ENCODE measurements at regions not wholly inside any gene's neighbourhood (a gene's known extent, or its start where the extent isn't known, plus 50 kb on each side); places are given as distances from the start of the nearest gene placed in this dataset.

DNA sequence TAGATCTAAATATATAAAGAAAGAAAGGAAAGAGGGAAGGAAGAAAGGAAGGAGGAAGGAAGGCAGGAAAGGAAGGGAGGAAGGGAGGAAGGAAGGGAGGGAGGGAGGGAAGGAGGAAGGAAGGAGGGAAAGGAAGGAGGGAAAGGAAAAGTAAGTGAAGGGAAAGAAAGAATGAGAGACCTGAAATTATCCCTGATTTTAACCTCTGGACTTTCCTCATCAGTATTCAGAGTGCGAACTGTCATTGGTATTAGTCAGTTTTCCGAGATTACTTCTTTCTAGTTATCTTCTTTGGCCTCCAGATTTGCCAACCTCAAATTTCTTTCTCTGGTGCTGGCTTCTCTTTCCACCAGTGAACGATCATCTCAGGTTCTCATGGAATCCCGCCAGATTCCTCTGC, 215.5 kb upstream of the FN1 start:
- TF ChIP-seq CTCF (IDR thresholded peaks at IDR 0.05) = no peak
- no peak for TF ChIP-seq POLR2A (IDR thresholded peaks at IDR 0.05)
- Histone ChIP-seq H3K36me3 (no peaks in the 10 kb centered on the region), H3K27me3 (no peaks in the 10 kb centered on the region), H3K27ac (no peak overlapping the region), H3K4me1 (peaks cover 0 to 13% (median 0%) of the 10 kb centered on the region in 4 donors), H3K4me3 (no peak overlapping the region), H3K9me3 (no peaks in the 10 kb centered on the region)
- ATAC-seq (no peak), DNase-seq (no peak)
- intact Hi-C loops (cut with DNase I) = no loop called here
- WGBS (ENCODE audit: insufficient coverage, low coverage, low lambda C conversion rate, missing lambda C conversion rate) = 87% methylated on average over 4 of the region's 4 CpGs

DNA sequence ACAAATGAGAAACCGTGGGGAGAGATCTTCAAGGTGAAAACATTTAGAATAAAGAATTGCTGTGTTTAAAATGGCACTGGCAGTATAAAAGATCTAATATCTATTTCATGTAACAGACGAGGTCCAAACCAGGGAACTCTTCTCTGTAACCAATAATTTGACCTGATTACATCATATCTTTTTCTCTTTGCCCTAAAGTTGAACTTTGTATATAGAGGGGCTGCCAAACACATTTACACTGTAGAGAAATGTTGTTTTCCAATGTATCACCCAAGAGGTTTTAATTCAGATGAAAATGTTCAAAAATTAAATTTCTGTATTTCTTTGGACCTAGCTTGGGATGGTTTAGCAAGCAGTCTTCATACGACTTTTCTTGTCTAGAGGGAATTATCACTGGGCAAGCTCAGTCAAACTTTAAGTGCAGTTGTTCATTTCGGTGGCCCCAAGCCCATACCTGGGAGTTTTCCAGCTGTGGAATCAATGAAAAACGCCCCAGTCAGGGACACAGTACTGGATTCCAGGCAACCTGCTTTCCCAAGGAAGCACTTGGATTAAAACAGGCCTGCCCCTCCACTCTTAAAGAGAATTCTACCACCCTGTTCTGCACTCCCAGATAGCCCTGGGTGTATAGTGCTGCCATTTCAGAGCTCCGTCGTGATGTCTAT, 208.5 kb upstream of the FN1 start:
- H3K9me3 ChIP-seq = no peaks in the 10 kb centered on the region
- intact Hi-C loops (cut with DNase I) = no loop called here
- no peak for TF ChIP-seq POLR2A (IDR thresholded peaks at IDR 0.05)
- TF ChIP-seq CTCF (IDR thresholded peaks at IDR 0.05) = no peak
- peak; percentile 91 to 95 (median 92) for ATAC-seq
- peaks cover 0 to 19% (median 5%) of the 10 kb centered on the region in 4 donors for H3K4me1 ChIP-seq
- no peaks in the 10 kb centered on the region for H3K36me3 ChIP-seq
- no peaks in the 10 kb centered on the region for H3K27me3 ChIP-seq
- DNase-seq = peak; percentile 39 to 83 (median 68)
- WGBS (ENCODE audit: insufficient coverage, low coverage, low lambda C conversion rate, missing lambda C conversion rate) = 26% methylated on average over 7 of the region's 7 CpGs
- H3K4me3 ChIP-seq = no peak overlapping the region
- peak overlapping the region in 2 of 3 donors; percentile 24 to 66 for H3K27ac ChIP-seq

GRCh38 chr2:215638687-215639086, 202.8 kb upstream of the FN1 start:
- Histone ChIP-seq H3K27me3 (no peaks in the 10 kb centered on the region), H3K4me3 (no peak overlapping the region), H3K4me1 (peaks cover 0 to under 1% (median under 1%) of the 10 kb centered on the region in 4 donors), H3K9me3 (no peaks in the 10 kb centered on the region), H3K36me3 (no peaks in the 10 kb centered on the region), H3K27ac (no peak overlapping the region)
- TF ChIP-seq POLR2A (IDR thresholded peaks at IDR 0.05) = no peak
- TF ChIP-seq CTCF (IDR thresholded peaks at IDR 0.05) = no peak
- DNase-seq = no peak
- no peak for ATAC-seq
- intact Hi-C loops (cut with DNase I) = no loop called here

- ATAC-seq (no peak), DNase-seq (no peak)
- H3K27me3 ChIP-seq = no peaks in the 10 kb centered on the region
- intact Hi-C loops (cut with DNase I) = no loop called here
- no peaks in the 10 kb centered on the region for H3K36me3 ChIP-seq
- no peak overlapping the region for H3K4me3 ChIP-seq
- no peaks in the 10 kb centered on the region for H3K9me3 ChIP-seq
- TF ChIP-seq CTCF (IDR thresholded peaks at IDR 0.05) (no peak), POLR2A (IDR thresholded peaks at IDR 0.05) (no peak)
- no peak overlapping the region for H3K27ac ChIP-seq
- no peaks in the 10 kb centered on the region for H3K4me1 ChIP-seq
These were observed 201.8 kb upstream of the FN1 start for GRCh38 chr2:215637651-215638050.

DNA sequence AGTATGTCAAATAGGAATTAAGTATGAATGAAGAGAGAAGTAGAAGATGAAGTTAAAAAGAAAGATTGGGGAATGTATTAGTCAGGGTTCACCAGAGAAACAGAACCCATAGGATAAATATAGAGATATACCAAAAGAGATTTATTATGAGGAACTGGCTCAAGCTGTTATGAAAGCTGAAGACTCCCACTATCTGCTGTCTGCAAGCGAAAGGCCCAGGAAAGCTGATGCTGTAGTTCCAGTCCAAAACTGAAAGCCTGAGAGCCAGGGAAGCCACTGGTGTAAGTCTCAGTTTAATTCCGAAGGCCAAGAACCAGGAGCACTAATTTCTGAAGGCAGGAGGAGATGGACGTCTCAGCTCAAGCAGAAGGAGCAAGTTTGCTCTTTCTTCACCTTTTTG, 200.9 kb upstream of the FN1 start:
- DNase-seq (no peak), ATAC-seq (no peak)
- Histone ChIP-seq H3K4me1 (no peaks in the 10 kb centered on the region), H3K36me3 (no peaks in the 10 kb centered on the region), H3K27me3 (no peaks in the 10 kb centered on the region), H3K4me3 (no peak overlapping the region), H3K9me3 (no peaks in the 10 kb centered on the region), H3K27ac (no peak overlapping the region)
- intact Hi-C loops (cut with DNase I) = no loop called here
- TF ChIP-seq POLR2A (IDR thresholded peaks at IDR 0.05) = no peak
- no peak for TF ChIP-seq CTCF (IDR thresholded peaks at IDR 0.05)
- 83% methylated on average over 2 of the region's 3 CpGs for WGBS (ENCODE audit: insufficient coverage, low coverage, low lambda C conversion rate, missing lambda C conversion rate)

All from right lobe of liver (tissue), 6 donors.